Muscle of leg (tissue), 3 donors: ENCODE measurements at regions not wholly inside any gene's neighbourhood (a gene's known extent, or its start where the extent isn't known, plus 50 kb on each side); places are given as distances from the start of the nearest gene placed in this dataset.
A peak's percentile ranks its signal among the peaks of the same experiment; 100 is the strongest.
"Not testable (repeated sequence)": the region's sequence is repeated elsewhere in the genome, so short reads cannot be mapped to it uniquely, and the experiment has no call there.

Source experiments
- DNase-seq: peaks from one replicate; pipeline ENCODE4 v3.0.0; 2013
- H3K27ac ChIP-seq: one replicate; pipeline ENCODE4 v1.5.1; 2013; ENCODE audit warnings: mild to moderate bottlenecking, low read length, control low read depth
- H3K27me3 ChIP-seq: one replicate; pipeline ENCODE4 v1.6.1; 2013; ENCODE audit warnings: low read length; ENCODE audit not compliant: control insufficient read depth, insufficient read depth
- H3K36me3 ChIP-seq: one replicate; pipeline ENCODE4 v1.6.1; 2013; ENCODE audit warnings: low read length; ENCODE audit not compliant: control insufficient read depth, insufficient read depth
- H3K4me1 ChIP-seq: one replicate; pipeline ENCODE4 v1.6.1; 2013; ENCODE audit warnings: low read length; ENCODE audit not compliant: control insufficient read depth, insufficient read depth
- H3K4me3 ChIP-seq: one replicate; pipeline ENCODE4 v1.5.1; 2013; ENCODE audit warnings: low read length, control low read depth
- H3K9me3 ChIP-seq: replicated peaks from 2 replicates; pipeline ENCODE4 v1.6.1; 2013; ENCODE audit warnings: low read depth, low read length; ENCODE audit not compliant: control insufficient read depth
- WGBS: methylation state at CpG from one replicate; pipeline ENCODE4 v1.1.5; 2013; ENCODE audit warnings: missing lambda C conversion rate; ENCODE audit not compliant: insufficient coverage; 5-methylcytosine and 5-hydroxymethylcytosine counted together

GRCh38 chr7:106749165-106749564 is 88.2 kb upstream of the CCDC71L start:
- Histone ChIP-seq H3K4me1 (no peaks in the 10 kb centered on the region), H3K27ac (no peak overlapping the region), H3K4me3 (no peak overlapping the region), H3K27me3 (no peaks in the 10 kb centered on the region), H3K36me3 (no peaks in the 10 kb centered on the region), H3K9me3 (no peaks in the 10 kb centered on the region)
- DNase-seq = no peak
- 80% methylated on average over 1 of the region's 1 CpG for WGBS

- DNase-seq = no peak
- Histone ChIP-seq H3K4me3 (no peak overlapping the region), H3K9me3 (no peaks in the 10 kb centered on the region), H3K27me3 (no peaks in the 10 kb centered on the region), H3K27ac (no peak overlapping the region), H3K36me3 (no peaks in the 10 kb centered on the region), H3K4me1 (no peaks in the 10 kb centered on the region)
- WGBS = 63% methylated on average over 6 of the region's 7 CpGs
Measured at GRCh38 chr7:106750773-106751172, 89.8 kb upstream of the CCDC71L start.

GRCh38 chr7:106752367-106752766 is 91.4 kb upstream of the CCDC71L start:
- no peaks in the 10 kb centered on the region for H3K4me1 ChIP-seq
- no peaks in the 10 kb centered on the region for H3K27me3 ChIP-seq
- DNase-seq = no peak
- H3K4me3 ChIP-seq = no peak overlapping the region
- no peaks in the 10 kb centered on the region for H3K36me3 ChIP-seq
- H3K9me3 ChIP-seq = no peaks in the 10 kb centered on the region
- H3K27ac ChIP-seq = no peak overlapping the region
- 75% methylated on average over 1 of the region's 1 CpG for WGBS

- no CpG with 5 or more reads among the region's 3 CpGs for WGBS
Measured at GRCh38 chr7:106755024-106755423, 94.1 kb upstream of the CCDC71L start.

GRCh38 chr7:106755641-106756040 is 94.7 kb upstream of the CCDC71L start:
- H3K27me3 ChIP-seq = no peaks in the 10 kb centered on the region
- H3K4me3 ChIP-seq = no peak overlapping the region
- H3K4me1 ChIP-seq = peaks cover 6% of the 10 kb centered on the region
- no peak overlapping the region for H3K27ac ChIP-seq
- DNase-seq = no peak
- no peaks in the 10 kb centered on the region for H3K36me3 ChIP-seq
- WGBS = no CpG with 5 or more reads among the region's 1 CpG
- H3K9me3 ChIP-seq = no peaks in the 10 kb centered on the region

More at GRCh38 chr7:106755024-106755423, 94.1 kb upstream of the CCDC71L start:
- H3K4me3 ChIP-seq, H3K27me3 ChIP-seq, H3K9me3 ChIP-seq, H3K4me1 ChIP-seq, H3K27ac ChIP-seq, DNase-seq, H3K36me3 ChIP-seq: not testable (repeated sequence)

GRCh38 chr7:106756071-106756470 is 95.1 kb upstream of the CCDC71L start:
- peaks cover 6% of the 10 kb centered on the region for H3K4me1 ChIP-seq
- H3K4me3 ChIP-seq = no peak overlapping the region
- no peaks in the 10 kb centered on the region for H3K9me3 ChIP-seq
- H3K36me3 ChIP-seq = no peaks in the 10 kb centered on the region
- no peak overlapping the region for H3K27ac ChIP-seq
- no peak for DNase-seq
- H3K27me3 ChIP-seq = no peaks in the 10 kb centered on the region

GRCh38 chr7:106756884-106757283 is 95.9 kb upstream of the CCDC71L start:
- no peaks in the 10 kb centered on the region for H3K36me3 ChIP-seq
- no peak overlapping the region for H3K4me3 ChIP-seq
- H3K27ac ChIP-seq = no peak overlapping the region
- WGBS = 83% methylated on average over 7 of the region's 11 CpGs
- no peak for DNase-seq
- H3K4me1 ChIP-seq = peaks cover 6% of the 10 kb centered on the region
- no peaks in the 10 kb centered on the region for H3K27me3 ChIP-seq
- no peaks in the 10 kb centered on the region for H3K9me3 ChIP-seq

GRCh38 chr7:106757846-106758245 is 96.9 kb upstream of the CCDC71L start:
- Histone ChIP-seq H3K4me3 (no peak overlapping the region), H3K27ac (no peak overlapping the region), H3K27me3 (no peaks in the 10 kb centered on the region), H3K9me3 (no peaks in the 10 kb centered on the region), H3K36me3 (no peaks in the 10 kb centered on the region), H3K4me1 (peaks cover 6% of the 10 kb centered on the region)
- DNase-seq = peak; percentile 59
- WGBS = 47% methylated on average over 2 of the region's 2 CpGs

- not testable (repeated sequence) for H3K4me1 ChIP-seq, H3K27ac ChIP-seq, H3K4me3 ChIP-seq, DNase-seq, H3K27me3 ChIP-seq, H3K9me3 ChIP-seq, H3K36me3 ChIP-seq
- WGBS = no CpG with 5 or more reads among the region's 2 CpGs
Measured at GRCh38 chr7:106762845-106763244, 101.9 kb upstream of the CCDC71L start.

GRCh38 chr7:106763717-106764116 is 101.4 kb upstream of the PIK3CG start:
- Histone ChIP-seq H3K27ac (no peak overlapping the region), H3K4me1 (no peaks in the 10 kb centered on the region), H3K27me3 (no peaks in the 10 kb centered on the region), H3K36me3 (no peaks in the 10 kb centered on the region), H3K9me3 (no peaks in the 10 kb centered on the region), H3K4me3 (no peak overlapping the region)
- WGBS = no CpG with 5 or more reads among the region's 2 CpGs
- DNase-seq = no peak

- H3K4me3 ChIP-seq = no peak overlapping the region
- no peak for DNase-seq
- H3K36me3 ChIP-seq = no peaks in the 10 kb centered on the region
- H3K9me3 ChIP-seq = no peaks in the 10 kb centered on the region
- no peak overlapping the region for H3K27ac ChIP-seq
- 86% methylated on average over 5 of the region's 5 CpGs for WGBS
- no peaks in the 10 kb centered on the region for H3K4me1 ChIP-seq
- no peaks in the 10 kb centered on the region for H3K27me3 ChIP-seq
Measured at GRCh38 chr7:106765727-106766355, 99.2 kb upstream of the PIK3CG start.
